ENCODE measurements at regions not wholly inside any gene's neighbourhood (a gene's known extent, or its start where the extent isn't known, plus 50 kb on each side); places are given as distances from the start of the nearest gene placed in this dataset.
A peak's percentile ranks its signal among the peaks of the same experiment; 100 is the strongest.

GRCh38 chr5:169385636-169386035 is 84.7 kb upstream of the SLIT3 start:
- no peaks in the 10 kb centered on the region for H3K36me3 ChIP-seq
- DNase-seq (ENCODE audit: low spot score): no peak
- Mint-ChIP-seq H3K27ac (no peak overlapping the region), H3K27me3 (ENCODE audit: insufficient read depth, low read depth) (peaks cover 3% of the 10 kb centered on the region), H3K4me3 (no peak overlapping the region), H3K9me3 (peaks cover 5% of the 10 kb centered on the region), H3K4me1 (peaks cover 8% of the 10 kb centered on the region), H3K36me3 (no peaks in the 10 kb centered on the region)
- H3K79me2 ChIP-seq (ENCODE audit: low read depth): no peaks in the 10 kb centered on the region
- H4K20me1 ChIP-seq (ENCODE audit: low read depth): no peaks in the 10 kb centered on the region
- H3K27me3 ChIP-seq: no peaks in the 10 kb centered on the region
- H3K9ac ChIP-seq: no peak overlapping the region
- no peak overlapping the region for H3K4me2 ChIP-seq
- no peak overlapping the region for H2AFZ ChIP-seq (replicated peaks)
- H3F3A ChIP-seq (ENCODE audit: low read depth): no peaks in the 10 kb centered on the region
- no peaks in the 10 kb centered on the region for H3K9me3 ChIP-seq (ENCODE audit: low read depth)
- H3K27ac ChIP-seq: no peak overlapping the region
- TF ChIP-seq EZH2 (IDR thresholded peaks at IDR 0.05) (no peak), EZH2phosphoT487 (IDR thresholded peaks at IDR 0.05) (no peak), CTCF (IDR thresholded peaks at IDR 0.05) (no peak)
- no peak overlapping the region for H3K4me3 ChIP-seq
- H3K4me1 ChIP-seq: no peaks in the 10 kb centered on the region

GRCh38 chr5:169384661-169385060 is 83.7 kb upstream of the SLIT3 start:
- H4K20me1 ChIP-seq (ENCODE audit: low read depth): no peaks in the 10 kb centered on the region
- DNase-seq (ENCODE audit: low spot score): no peak
- Mint-ChIP-seq H3K27ac (no peak overlapping the region), H3K9me3 (peaks cover 11% of the 10 kb centered on the region), H3K36me3 (no peaks in the 10 kb centered on the region), H3K4me3 (no peak overlapping the region), H3K4me1 (peaks cover 8% of the 10 kb centered on the region), H3K27me3 (ENCODE audit: insufficient read depth, low read depth) (peaks cover 3% of the 10 kb centered on the region)
- no peak for TF ChIP-seq CTCF (IDR thresholded peaks at IDR 0.05)
- no peak for TF ChIP-seq EZH2phosphoT487 (IDR thresholded peaks at IDR 0.05)
- no peak for TF ChIP-seq EZH2 (IDR thresholded peaks at IDR 0.05)
- H3K79me2 ChIP-seq (ENCODE audit: low read depth): no peaks in the 10 kb centered on the region
- no peak overlapping the region for H3K4me3 ChIP-seq
- no peaks in the 10 kb centered on the region for H3K9me3 ChIP-seq (ENCODE audit: low read depth)
- H3K27me3 ChIP-seq: no peaks in the 10 kb centered on the region
- peak overlapping the region; percentile 3 for H2AFZ ChIP-seq (replicated peaks)
- H3K4me2 ChIP-seq: no peak overlapping the region
- H3K36me3 ChIP-seq: no peaks in the 10 kb centered on the region
- H3K27ac ChIP-seq: no peak overlapping the region
- no peaks in the 10 kb centered on the region for H3K4me1 ChIP-seq
- no peak overlapping the region for H3K9ac ChIP-seq
- H3F3A ChIP-seq (ENCODE audit: low read depth): no peaks in the 10 kb centered on the region

GRCh38 chr5:169374761-169375160 is 73.8 kb upstream of the SLIT3 start:
- Histone ChIP-seq H3K9ac (no peak overlapping the region), H3K9me3 (ENCODE audit: low read depth) (no peaks in the 10 kb centered on the region), H3K79me2 (ENCODE audit: low read depth) (no peaks in the 10 kb centered on the region), H3K4me2 (no peak overlapping the region), H3K4me3 (no peak overlapping the region), H3K27me3 (no peaks in the 10 kb centered on the region), H3K4me1 (no peaks in the 10 kb centered on the region), H4K20me1 (ENCODE audit: low read depth) (no peaks in the 10 kb centered on the region), H3K27ac (no peak overlapping the region), H2AFZ (replicated peaks) (no peak overlapping the region), H3K36me3 (no peaks in the 10 kb centered on the region), H3F3A (ENCODE audit: low read depth) (no peaks in the 10 kb centered on the region)
- Mint-ChIP-seq H3K9me3 (peaks cover 13% of the 10 kb centered on the region), H3K27me3 (ENCODE audit: insufficient read depth, low read depth) (no peaks in the 10 kb centered on the region), H3K36me3 (no peaks in the 10 kb centered on the region), H3K4me3 (no peak overlapping the region), H3K27ac (no peak overlapping the region), H3K4me1 (no peaks in the 10 kb centered on the region)
- no peak for TF ChIP-seq EZH2 (IDR thresholded peaks at IDR 0.05)
- TF ChIP-seq CTCF (IDR thresholded peaks at IDR 0.05): no peak
- TF ChIP-seq EZH2phosphoT487 (IDR thresholded peaks at IDR 0.05): no peak
- DNase-seq (ENCODE audit: low spot score): no peak

All from neural progenitor cell (in vitro differentiated cells).